Panc1 (cell line): ENCODE measurements at regions not wholly inside any gene's neighbourhood (a gene's known extent, or its start where the extent isn't known, plus 50 kb on each side); places are given as distances from the start of the nearest gene placed in this dataset.

Source experiments
- ATAC-seq: fragments of 200-7000 bp; cut with Tn5 transposase; 2 replicates; pipeline ENCODE4 v1.9.1; 2020; ENCODE audit warnings: mild to moderate bottlenecking, moderate library complexity
- BruUV-seq: library from RNA; stranded (reverse); fragments of 400-500 nt; replicated peaks from 2 replicates; lab custom pipeline; 2021; lab: Mats Ljungman, UMichigan
- CTCF ChIA-PET: fragments of 300-600 bp; sonication (Branson Sonifier 250); formaldehyde crosslinking; loops from one replicate; lab custom pipeline; 2022; ENCODE audit warnings: antibody characterized with exemption; lab: Charles Lee
- POLR2A ChIA-PET: fragments of 300-600 bp; sonication (Branson Sonifier 250); formaldehyde crosslinking; loops from one replicate; lab custom pipeline; 2022; ENCODE audit warnings: antibody characterized with exemption; lab: Charles Lee
- DNase-seq: peaks from one replicate; pipeline ENCODE4 v3.0.0-alpha.2; 2010; ENCODE audit warnings: low read depth, low spot score
- H3K27ac ChIP-seq: 2 replicates; pipeline ENCODE4 v1.5.1; 2011; ENCODE audit warnings: mild to moderate bottlenecking, low read length, inconsistent platforms
- H3K27me3 ChIP-seq: fragments of 200-500 bp; sonication (Bioruptor generic); 2 replicates; pipeline ENCODE4 v1.6.0; 2014; ENCODE audit warnings: low read length, inconsistent platforms; ENCODE audit not compliant: control insufficient read depth, insufficient read depth
- H3K36me3 ChIP-seq: fragments of 200-500 bp; sonication (Bioruptor generic); 2 replicates; pipeline ENCODE4 v1.5.1; 2014; ENCODE audit warnings: inconsistent platforms, mild to moderate bottlenecking, low read length, moderate library complexity; ENCODE audit not compliant: control insufficient read depth, insufficient read depth
- H3K4me1 ChIP-seq: 2 replicates; pipeline ENCODE4 v1.5.1; 2011; ENCODE audit warnings: inconsistent platforms, mild to moderate bottlenecking, low read length, moderate library complexity; ENCODE audit not compliant: control insufficient read depth, insufficient read depth
- H3K4me3 ChIP-seq, 2 experiments: 2 replicates each; pipeline ENCODE4 v1.5.1; 2011 to 2012; ENCODE audit warnings: low read depth in 2 of 2, low read length in 2 of 2, mild to moderate bottlenecking in 2 of 2, inconsistent platforms in 1 of 2, moderate library complexity in 1 of 2
- H3K9me3 ChIP-seq: fragments of 200-500 bp; sonication (Bioruptor generic); 2 replicates; pipeline ENCODE4 v1.5.1; 2014; ENCODE audit warnings: low read depth, mild to moderate bottlenecking, inconsistent platforms, low read length, moderate library complexity; ENCODE audit not compliant: control insufficient read depth, insufficient read depth
- POLR2AphosphoS5 ChIP-seq: IDR thresholded peaks from 2 replicates; pipeline ENCODE4 v1.6.1; 2012; ENCODE audit warnings: mild to moderate bottlenecking, low read depth, low read length, moderate library complexity
- SIN3A ChIP-seq: IDR thresholded peaks from 2 replicates; pipeline ENCODE4 v1.6.1; 2012; ENCODE audit warnings: low read depth, mild to moderate bottlenecking, low read length, moderate library complexity, borderline replicate concordance; ENCODE audit not compliant: insufficient read depth
- TCF7L2 ChIP-seq: IDR thresholded peaks from 2 replicates; pipeline ENCODE4 v1.6.1; 2011; ENCODE audit warnings: mild to moderate bottlenecking, low read depth, low read length, inconsistent platforms
- in situ Hi-C: cut with HindIII; loops from 2 replicates; pipeline ENCODE4 v1.10.0; 2016; ENCODE audit warnings: low sequenced_read_pairs, low pct_unique_long_range_greater_than_20kb
- intact Hi-C: fragments of 100-400 bp; cut with micrococcal nuclease; formaldehyde crosslinking; loops from one replicate; pipeline ENCODE4 v1.10.0; 2022; ENCODE audit not compliant: unreplicated experiment
- TF ChIP-seq, protein P1 (sequence below): fragments of 450-650 bp; IDR thresholded peaks from 2 replicates; pipeline ENCODE4 v1.5.1; 2017; ENCODE audit warnings: mild to moderate bottlenecking
- TF ChIP-seq, protein P2 (sequence below), 2 experiments: IDR thresholded peaks; 2 replicates each; pipeline ENCODE4 v1.6.1; 2011 to 2012; ENCODE audit warnings: low read depth in 2 of 2, control low read depth in 1 of 2, low read length in 1 of 2, mild to moderate bottlenecking in 1 of 2, moderate library complexity in 1 of 2; ENCODE audit not compliant: insufficient read depth in 1 of 2

DNA sequence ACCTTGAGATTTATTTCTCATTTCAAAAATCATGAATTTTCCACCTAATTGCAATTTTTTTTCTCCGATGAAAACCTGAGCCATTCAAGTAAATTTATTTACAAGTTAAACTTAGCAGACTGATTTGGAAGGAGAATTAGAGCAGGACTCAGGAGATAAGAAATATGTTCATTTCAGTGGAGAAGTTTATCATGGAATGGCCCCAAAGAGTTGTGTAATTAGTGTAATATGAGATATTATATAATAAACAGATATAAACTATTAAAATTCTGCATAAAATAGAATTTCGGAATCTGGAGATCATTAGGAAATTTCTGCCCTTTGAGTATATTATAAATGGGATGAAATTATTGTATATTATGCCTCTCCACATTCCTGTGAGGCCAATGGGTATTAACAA lies 596.8 kb downstream of the QKI start:
- ChIA-PET CTCF (no interaction called here), POLR2A (no interaction called here)
- no peak for ATAC-seq
- intact Hi-C loops (no loop called here), in situ Hi-C loops (no loop called here)
- TF ChIP-seq SIN3A (no peak), POLR2AphosphoS5 (no peak), TCF7L2 (no peak)
- TF ChIP-seq, protein P1, sequence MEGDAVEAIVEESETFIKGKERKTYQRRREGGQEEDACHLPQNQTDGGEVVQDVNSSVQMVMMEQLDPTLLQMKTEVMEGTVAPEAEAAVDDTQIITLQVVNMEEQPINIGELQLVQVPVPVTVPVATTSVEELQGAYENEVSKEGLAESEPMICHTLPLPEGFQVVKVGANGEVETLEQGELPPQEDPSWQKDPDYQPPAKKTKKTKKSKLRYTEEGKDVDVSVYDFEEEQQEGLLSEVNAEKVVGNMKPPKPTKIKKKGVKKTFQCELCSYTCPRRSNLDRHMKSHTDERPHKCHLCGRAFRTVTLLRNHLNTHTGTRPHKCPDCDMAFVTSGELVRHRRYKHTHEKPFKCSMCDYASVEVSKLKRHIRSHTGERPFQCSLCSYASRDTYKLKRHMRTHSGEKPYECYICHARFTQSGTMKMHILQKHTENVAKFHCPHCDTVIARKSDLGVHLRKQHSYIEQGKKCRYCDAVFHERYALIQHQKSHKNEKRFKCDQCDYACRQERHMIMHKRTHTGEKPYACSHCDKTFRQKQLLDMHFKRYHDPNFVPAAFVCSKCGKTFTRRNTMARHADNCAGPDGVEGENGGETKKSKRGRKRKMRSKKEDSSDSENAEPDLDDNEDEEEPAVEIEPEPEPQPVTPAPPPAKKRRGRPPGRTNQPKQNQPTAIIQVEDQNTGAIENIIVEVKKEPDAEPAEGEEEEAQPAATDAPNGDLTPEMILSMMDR, result no peak
- TF ChIP-seq, protein P2, sequence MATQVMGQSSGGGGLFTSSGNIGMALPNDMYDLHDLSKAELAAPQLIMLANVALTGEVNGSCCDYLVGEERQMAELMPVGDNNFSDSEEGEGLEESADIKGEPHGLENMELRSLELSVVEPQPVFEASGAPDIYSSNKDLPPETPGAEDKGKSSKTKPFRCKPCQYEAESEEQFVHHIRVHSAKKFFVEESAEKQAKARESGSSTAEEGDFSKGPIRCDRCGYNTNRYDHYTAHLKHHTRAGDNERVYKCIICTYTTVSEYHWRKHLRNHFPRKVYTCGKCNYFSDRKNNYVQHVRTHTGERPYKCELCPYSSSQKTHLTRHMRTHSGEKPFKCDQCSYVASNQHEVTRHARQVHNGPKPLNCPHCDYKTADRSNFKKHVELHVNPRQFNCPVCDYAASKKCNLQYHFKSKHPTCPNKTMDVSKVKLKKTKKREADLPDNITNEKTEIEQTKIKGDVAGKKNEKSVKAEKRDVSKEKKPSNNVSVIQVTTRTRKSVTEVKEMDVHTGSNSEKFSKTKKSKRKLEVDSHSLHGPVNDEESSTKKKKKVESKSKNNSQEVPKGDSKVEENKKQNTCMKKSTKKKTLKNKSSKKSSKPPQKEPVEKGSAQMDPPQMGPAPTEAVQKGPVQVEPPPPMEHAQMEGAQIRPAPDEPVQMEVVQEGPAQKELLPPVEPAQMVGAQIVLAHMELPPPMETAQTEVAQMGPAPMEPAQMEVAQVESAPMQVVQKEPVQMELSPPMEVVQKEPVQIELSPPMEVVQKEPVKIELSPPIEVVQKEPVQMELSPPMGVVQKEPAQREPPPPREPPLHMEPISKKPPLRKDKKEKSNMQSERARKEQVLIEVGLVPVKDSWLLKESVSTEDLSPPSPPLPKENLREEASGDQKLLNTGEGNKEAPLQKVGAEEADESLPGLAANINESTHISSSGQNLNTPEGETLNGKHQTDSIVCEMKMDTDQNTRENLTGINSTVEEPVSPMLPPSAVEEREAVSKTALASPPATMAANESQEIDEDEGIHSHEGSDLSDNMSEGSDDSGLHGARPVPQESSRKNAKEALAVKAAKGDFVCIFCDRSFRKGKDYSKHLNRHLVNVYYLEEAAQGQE (IDR thresholded peaks at IDR 0.05; ENCODE audit: insufficient read depth in 1 of 2, low read depth in 2 of 2, low read length in 1 of 2), result no peak
- Histone ChIP-seq H3K9me3 (no peaks in the 10 kb centered on the region), H3K4me1 (no peaks in the 10 kb centered on the region), H3K27ac (no peak overlapping the region), H3K36me3 (no peaks in the 10 kb centered on the region), H3K4me3 (no peak overlapping the region), H3K27me3 (no peaks in the 10 kb centered on the region)
- no TSS peak for BruUV-seq
- DNase-seq, result no peak

DNA sequence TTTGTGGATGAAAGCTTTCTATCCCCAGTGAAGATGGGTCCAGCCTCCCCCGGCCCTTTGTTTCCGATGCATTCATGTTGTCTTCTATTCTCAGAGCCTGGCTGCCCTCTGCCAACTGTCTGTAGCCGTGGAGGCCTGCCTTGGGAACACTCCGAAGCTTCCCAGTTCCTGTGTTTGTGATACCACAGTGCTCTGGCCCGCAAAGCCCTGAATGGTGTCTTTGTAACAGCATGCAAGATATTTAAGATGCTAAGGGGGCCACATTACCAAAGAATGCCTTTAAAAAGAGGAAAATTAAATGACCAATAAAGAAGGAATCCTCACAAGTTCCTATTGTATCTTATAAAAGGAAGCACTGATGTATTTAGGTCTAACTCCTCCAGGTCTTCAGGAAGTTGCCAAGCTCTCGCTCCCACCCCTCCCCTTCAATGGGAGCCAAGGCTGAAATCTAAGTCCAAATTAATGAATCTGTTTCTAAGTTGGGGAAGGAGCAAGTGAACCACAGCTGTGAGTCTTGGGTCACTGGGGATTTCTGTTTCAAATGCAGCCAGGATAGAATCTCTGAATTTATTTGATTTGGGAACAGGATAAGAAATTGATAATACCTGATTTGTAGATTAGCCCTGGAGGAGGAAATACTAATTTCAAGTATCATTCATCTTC lies 596.1 kb downstream of the QKI start:
- TF ChIP-seq POLR2AphosphoS5 (no peak), TCF7L2 (no peak), SIN3A (no peak)
- TF ChIP-seq, protein P2 (IDR thresholded peaks at IDR 0.05; ENCODE audit: insufficient read depth in 1 of 2, low read depth in 2 of 2, low read length in 1 of 2), result no peak
- TF ChIP-seq, protein P1, result no peak

More for the DNA sequence above, 596.1 kb downstream of the QKI start:
- H3K4me3 ChIP-seq, result no peak overlapping the region
- ATAC-seq (no peak), DNase-seq (no peak)
- BruUV-seq, result no TSS peak
- no peaks in the 10 kb centered on the region for H3K36me3 ChIP-seq
- ChIA-PET POLR2A (no interaction called here), CTCF (no interaction called here)
- intact Hi-C loops (no loop called here), in situ Hi-C loops (no loop called here)
- H3K27me3 ChIP-seq, result no peaks in the 10 kb centered on the region
- H3K9me3 ChIP-seq, result no peaks in the 10 kb centered on the region
- no peaks in the 10 kb centered on the region for H3K4me1 ChIP-seq
- no peak overlapping the region for H3K27ac ChIP-seq
